ENCODE measurements at regions not wholly inside any gene's neighbourhood (a gene's known extent, or its start where the extent isn't known, plus 50 kb on each side); places are given as distances from the start of the nearest gene placed in this dataset.

- no peak for DNase-seq (ENCODE audit: low read depth)
These were observed 319.1 kb downstream of the C4orf33 start for GRCh38 chr4:129415004-129415403.

GRCh38 chr4:129420637-129421036 lies 324.7 kb downstream of the C4orf33 start:
- no peak for DNase-seq (ENCODE audit: low read depth)

- no peak for DNase-seq (ENCODE audit: low read depth)
These were observed 326.3 kb downstream of the C4orf33 start for GRCh38 chr4:129422277-129422676.

GRCh38 chr4:129428454-129428853 lies 332.5 kb downstream of the C4orf33 start:
- no peak for DNase-seq (ENCODE audit: low read depth)

- peak; percentile 59 for DNase-seq (ENCODE audit: low read depth)
These were observed 333.8 kb downstream of the C4orf33 start for GRCh38 chr4:129429581-129430320.

- no peak for DNase-seq (ENCODE audit: low read depth)
These were observed 341.4 kb downstream of the C4orf33 start for GRCh38 chr4:129437347-129437746.

GRCh38 chr4:129438456-129438981 lies 342.6 kb downstream of the C4orf33 start:
- DNase-seq (ENCODE audit: low read depth): no peak

- peak; percentile 75 for DNase-seq (ENCODE audit: low read depth)
These were observed 350.1 kb downstream of the C4orf33 start for GRCh38 chr4:129446074-129446473.

- DNase-seq (ENCODE audit: low read depth): no peak
These were observed 357.7 kb downstream of the C4orf33 start for GRCh38 chr4:129453524-129454200.

- DNase-seq (ENCODE audit: low read depth): no peak
These were observed 359.5 kb downstream of the C4orf33 start for GRCh38 chr4:129455482-129455881.

GRCh38 chr4:129468624-129469023 lies 372.7 kb downstream of the C4orf33 start:
- no peak for DNase-seq (ENCODE audit: low read depth)

GRCh38 chr4:129474698-129475097 lies 378.7 kb downstream of the C4orf33 start:
- no peak for DNase-seq (ENCODE audit: low read depth)

GRCh38 chr4:129481107-129481506 lies 385.2 kb downstream of the C4orf33 start:
- DNase-seq (ENCODE audit: low read depth): no peak

GRCh38 chr4:129488427-129488826 lies 392.5 kb downstream of the C4orf33 start:
- DNase-seq (ENCODE audit: low read depth): no peak

GRCh38 chr4:129490516-129490915 lies 394.6 kb downstream of the C4orf33 start:
- no peak for DNase-seq (ENCODE audit: low read depth)

- no peak for DNase-seq (ENCODE audit: low read depth)
These were observed 402.7 kb downstream of the C4orf33 start for GRCh38 chr4:129498626-129499025.

GRCh38 chr4:129514852-129515251 lies 418.9 kb downstream of the C4orf33 start:
- DNase-seq (ENCODE audit: low read depth): no peak

GRCh38 chr4:129515356-129515755 lies 419.4 kb downstream of the C4orf33 start:
- no peak for DNase-seq (ENCODE audit: low read depth)

GRCh38 chr4:129526812-129527211 lies 430.9 kb downstream of the C4orf33 start:
- peak; percentile 48 for DNase-seq (ENCODE audit: low read depth)

GRCh38 chr4:129531253-129531652 lies 435.3 kb downstream of the C4orf33 start:
- DNase-seq (ENCODE audit: low read depth): no peak

- no peak for DNase-seq (ENCODE audit: low read depth)
These were observed 436.6 kb downstream of the C4orf33 start for GRCh38 chr4:129532573-129532972.

- no peak for DNase-seq (ENCODE audit: low read depth)
These were observed 447.3 kb downstream of the C4orf33 start for GRCh38 chr4:129543299-129543698.

GRCh38 chr4:129545599-129546278 lies 449.8 kb downstream of the C4orf33 start:
- peak; percentile 25 for DNase-seq (ENCODE audit: low read depth)

Data from ELR (cell line).